H1 (cell line): ENCODE measurements at regions not wholly inside any gene's neighbourhood (a gene's known extent, or its start where the extent isn't known, plus 50 kb on each side); places are given as distances from the start of the nearest gene placed in this dataset.

Experiments
- CTCF ChIA-PET: fragments of 300-600 bp; sonication (Branson Sonifier 250); formaldehyde crosslinking; loops from one replicate; lab custom pipeline; 2021; ENCODE audit not compliant: partially characterized antibody; lab: Charles Lee
- POLR2A ChIA-PET: fragments of 300-600 bp; sonication (Branson Sonifier 250); formaldehyde crosslinking; loops from one replicate; lab custom pipeline; 2021; ENCODE audit warnings: inconsistent platforms; ENCODE audit not compliant: partially characterized antibody; lab: Charles Lee
- DNase-seq, 2 experiments: peaks; one replicate each; pipeline versions ENCODE4 v3.0.0 to v3.0.0-alpha.2; 2010 to 2022; ENCODE audit warnings: low spot score in 2 of 2, low read depth in 1 of 2, mixed read lengths in 1 of 2
- FAIRE-seq: peaks from 2 replicates; lab custom pipeline; 2011; peaks lifted over from hg19 to GRCh38; lab: Jason Lieb, UNC
- H2AFZ ChIP-seq: 2 replicates; pipeline ENCODE4 v1.8.1; 2012; ENCODE audit warnings: low read length, inconsistent platforms
- H2AK5ac ChIP-seq: 2 replicates; pipeline ENCODE4 v1.6.1; 2013; ENCODE audit warnings: low read depth, low read length
- H2BK120ac ChIP-seq: replicated peaks from 2 replicates; pipeline ENCODE3; 2013; ENCODE audit warnings: low read depth, low read length, inconsistent platforms
- H2BK12ac ChIP-seq: 2 replicates; pipeline ENCODE4 v1.6.1; 2013; ENCODE audit warnings: low read depth, low read length
- H2BK15ac ChIP-seq: 2 replicates; pipeline ENCODE4 v1.6.1; 2013; ENCODE audit warnings: low read length
- H2BK20ac ChIP-seq: 2 replicates; pipeline ENCODE4 v1.6.1; 2013; ENCODE audit warnings: low read length
- H2BK5ac ChIP-seq: 2 replicates; pipeline ENCODE4 v1.6.1; 2013; ENCODE audit warnings: low read depth, low read length
- H3K14ac ChIP-seq: 2 replicates; pipeline ENCODE4 v1.6.1; 2013; ENCODE audit warnings: inconsistent platforms; ENCODE audit not compliant: insufficient read length
- H3K18ac ChIP-seq: 2 replicates; pipeline ENCODE4 v1.6.1; 2013; ENCODE audit warnings: low read length; ENCODE audit errors: extremely low read depth
- H3K23ac ChIP-seq: 2 replicates; pipeline ENCODE4 v1.6.1; 2013; ENCODE audit warnings: inconsistent platforms; ENCODE audit not compliant: insufficient read length
- H3K23me2 ChIP-seq: 2 replicates; pipeline ENCODE4 v1.6.1; 2013; ENCODE audit warnings: low read depth, low read length
- H3K27ac ChIP-seq: 2 replicates; pipeline ENCODE4 v1.6.1; 2011; ENCODE audit warnings: low read depth, low read length, inconsistent platforms
- H3K27me3 ChIP-seq, 4 experiments: replicated peaks in 1 of 4; 1 replicate in 1 of 4; 2 replicates in 3 of 4; pipeline versions ENCODE4 v1.6.1 to v1.8.1; 2011 to 2013; ENCODE audit warnings: low read length in 3 of 4, mild to moderate bottlenecking in 3 of 4, inconsistent platforms in 2 of 4, mixed read lengths in 2 of 4, moderate library complexity in 1 of 4; ENCODE audit not compliant: control insufficient read depth in 3 of 4, insufficient read depth in 3 of 4; ENCODE audit errors: extremely low read depth in 1 of 4
- H3K36me3 ChIP-seq, 4 experiments: 2 replicates each; pipeline versions ENCODE4 v1.6.1 to v1.8.1; 2011 to 2013; ENCODE audit warnings: mild to moderate bottlenecking in 4 of 4, low read length in 3 of 4, moderate library complexity in 2 of 4, control low read depth in 1 of 4, inconsistent platforms in 1 of 4; ENCODE audit not compliant: insufficient read depth in 4 of 4, control insufficient read depth in 2 of 4
- H3K4ac ChIP-seq: replicated peaks from 2 replicates; pipeline ENCODE3; 2013; ENCODE audit warnings: low read length, low read depth, mixed read lengths, inconsistent platforms; ENCODE audit not compliant: insufficient read length
- H3K4me1 ChIP-seq, 4 experiments: replicated peaks in 1 of 4; 1 replicate in 1 of 4; 2 replicates in 3 of 4; pipeline versions ENCODE4 v1.6.1 to v1.8.1; 2011 to 2013; ENCODE audit warnings: low read length in 3 of 4, inconsistent platforms in 2 of 4, mixed read lengths in 1 of 4; ENCODE audit not compliant: insufficient read depth in 4 of 4, control insufficient read depth in 3 of 4
- H3K4me2 ChIP-seq, 2 experiments: 2 replicates each; pipeline versions ENCODE4 v1.6.1 to v1.8.1; 2011 to 2013; ENCODE audit warnings: low read depth in 2 of 2, low read length in 2 of 2, control low read depth in 1 of 2, inconsistent platforms in 1 of 2, mild to moderate bottlenecking in 1 of 2; ENCODE audit not compliant: insufficient read depth in 1 of 2
- H3K4me3 ChIP-seq, 4 experiments: fragments of 200-600, 300-600 bp in 1 of 4; sonication (generic), shearing (Covaris generic), sonication (Bioruptor Twin) in 1 of 4; 2 replicates each; pipeline versions ENCODE4 v1.5.1 to v1.8.1; 2011 to 2016; ENCODE audit warnings: low read length in 4 of 4, low read depth in 3 of 4, control low read depth in 2 of 4, inconsistent platforms in 2 of 4, mild to moderate bottlenecking in 2 of 4, mixed read lengths in 1 of 4, moderate library complexity in 1 of 4; ENCODE audit not compliant: insufficient read depth in 2 of 4; ENCODE audit errors: extremely low read depth in 1 of 4
- H3K56ac ChIP-seq: replicated peaks from 2 replicates; pipeline ENCODE3; 2013; ENCODE audit warnings: low read depth, mild to moderate bottlenecking, mixed read lengths, low read length, inconsistent platforms; ENCODE audit not compliant: insufficient read length
- H3K79me1 ChIP-seq: 2 replicates; pipeline ENCODE4 v1.6.1; 2013; ENCODE audit warnings: low read depth, low read length, control low read depth
- H3K79me2 ChIP-seq, 2 experiments: 2 replicates each; pipeline versions ENCODE4 v1.6.1 to v1.8.1; 2012 to 2013; ENCODE audit warnings: low read length in 2 of 2, mild to moderate bottlenecking in 2 of 2, inconsistent platforms in 1 of 2; ENCODE audit not compliant: insufficient read depth in 2 of 2, control insufficient read depth in 1 of 2
- H3K9ac ChIP-seq, 4 experiments: replicated peaks in 1 of 4; 1 replicate in 1 of 4; 2 replicates in 3 of 4; pipeline versions ENCODE4 v1.6.1 to v1.8.1; 2011 to 2013; ENCODE audit warnings: low read depth in 3 of 4, low read length in 3 of 4, control low read depth in 2 of 4, mild to moderate bottlenecking in 2 of 4, moderate library complexity in 2 of 4, inconsistent platforms in 1 of 4; ENCODE audit errors: extremely low read depth in 1 of 4
- H3K9me3 ChIP-seq, 2 experiments: 2 replicates each; pipeline versions ENCODE4 v1.6.1 to v1.8.1; 2012 to 2013; ENCODE audit warnings: mild to moderate bottlenecking in 2 of 2, moderate library complexity in 2 of 2, control low read depth in 1 of 2, inconsistent platforms in 1 of 2, low read depth in 1 of 2, low read length in 1 of 2, mixed read lengths in 1 of 2; ENCODE audit not compliant: insufficient read depth in 2 of 2
- H4K20me1 ChIP-seq, 2 experiments: replicated peaks in 1 of 2; 2 replicates each; pipeline versions ENCODE3 to v1.8.1; 2011 to 2013; ENCODE audit warnings: inconsistent platforms in 2 of 2, low read length in 2 of 2, mild to moderate bottlenecking in 1 of 2; ENCODE audit not compliant: insufficient read depth in 2 of 2, control insufficient read depth in 1 of 2
- H4K5ac ChIP-seq: 2 replicates; pipeline ENCODE4 v1.6.1; 2013; ENCODE audit warnings: low read length, low read depth, mixed read lengths, inconsistent platforms; ENCODE audit not compliant: insufficient read length
- H4K8ac ChIP-seq: 2 replicates; pipeline ENCODE4 v1.8.0; 2013; ENCODE audit warnings: mild to moderate bottlenecking, moderate library complexity, low read length, inconsistent platforms; ENCODE audit not compliant: insufficient read depth; ENCODE audit errors: extremely low read depth
- H4K91ac ChIP-seq: replicated peaks from 2 replicates; pipeline ENCODE3; 2013; ENCODE audit warnings: low read length, mixed read lengths, inconsistent platforms; ENCODE audit not compliant: insufficient read length
- CBX5 ChIP-seq: fragments of 300-800, 300-1000 bp; sonication (generic); IDR thresholded peaks from 2 replicates; pipeline ENCODE4 v1.7.1; 2016; ENCODE audit warnings: antibody characterized with exemption, low read length, low read depth
- EGR1 ChIP-seq: IDR thresholded peaks from 2 replicates; pipeline ENCODE4 v1.6.1; 2011; ENCODE audit warnings: low read depth, low read length, borderline replicate concordance
- FOSL1 ChIP-seq: IDR thresholded peaks from 2 replicates; pipeline ENCODE4 v1.6.1; 2011; ENCODE audit warnings: mild to moderate bottlenecking, low read depth, low read length, moderate library complexity; ENCODE audit not compliant: insufficient read depth
- GABPA ChIP-seq: IDR thresholded peaks from 2 replicates; pipeline ENCODE4 v1.6.1; 2011; ENCODE audit warnings: mild to moderate bottlenecking, low read length, moderate library complexity, borderline replicate concordance; ENCODE audit not compliant: insufficient read depth
- GTF2F1 ChIP-seq: IDR thresholded peaks from 2 replicates; pipeline ENCODE4 v1.6.1; 2012; ENCODE audit warnings: low read depth, low read length, improper control_type of control experiment, borderline replicate concordance
- HDAC2 ChIP-seq, 2 experiments: fragments of 300-600 bp in 1 of 2; sonication (generic) in 1 of 2; IDR thresholded peaks; 2 replicates each; pipeline ENCODE4 v1.6.1; 2011 to 2012; ENCODE audit warnings: low read depth in 2 of 2, low read length in 2 of 2, mild to moderate bottlenecking in 2 of 2, moderate library complexity in 2 of 2, borderline replicate concordance in 1 of 2, inconsistent platforms in 1 of 2
- NRF1 ChIP-seq: IDR thresholded peaks from 2 replicates; pipeline ENCODE4 v1.6.1; 2011; ENCODE audit warnings: mild to moderate bottlenecking, low read depth, low read length, improper control_type of control experiment
- SP2 ChIP-seq: IDR thresholded peaks from 2 replicates; pipeline ENCODE4 v1.6.1; 2012; ENCODE audit warnings: mild to moderate bottlenecking, low read length, inconsistent platforms
- SP4 ChIP-seq: IDR thresholded peaks from 2 replicates; pipeline ENCODE4 v1.6.1; 2012; ENCODE audit warnings: low read length, inconsistent platforms
- SRF ChIP-seq: IDR thresholded peaks from 2 replicates; pipeline ENCODE4 v1.6.1; 2011; ENCODE audit warnings: mild to moderate bottlenecking, low read depth, low read length, moderate library complexity
- YY1 ChIP-seq: IDR thresholded peaks from 2 replicates; pipeline ENCODE4 v1.6.1; 2011; ENCODE audit warnings: low read depth, mild to moderate bottlenecking, low read length
- WGBS, 2 experiments: shearing (Covaris generic) in 1 of 2; methylation state at CpG; one replicate each; pipeline versions ENCODE4 v1.1.6 to v1.1.7; 2013 to 2015; ENCODE audit warnings: low lambda C conversion rate in 2 of 2, mixed read lengths in 2 of 2, inconsistent platforms in 1 of 2, low coverage in 1 of 2, missing lambda C conversion rate in 1 of 2; ENCODE audit not compliant: insufficient replicate concordance in 2 of 2, insufficient coverage in 1 of 2, insufficient read length in 1 of 2; ENCODE audit errors: extremely low coverage in 1 of 2, missing lambda C conversion rate in 1 of 2; 5-methylcytosine and 5-hydroxymethylcytosine counted together

DNA sequence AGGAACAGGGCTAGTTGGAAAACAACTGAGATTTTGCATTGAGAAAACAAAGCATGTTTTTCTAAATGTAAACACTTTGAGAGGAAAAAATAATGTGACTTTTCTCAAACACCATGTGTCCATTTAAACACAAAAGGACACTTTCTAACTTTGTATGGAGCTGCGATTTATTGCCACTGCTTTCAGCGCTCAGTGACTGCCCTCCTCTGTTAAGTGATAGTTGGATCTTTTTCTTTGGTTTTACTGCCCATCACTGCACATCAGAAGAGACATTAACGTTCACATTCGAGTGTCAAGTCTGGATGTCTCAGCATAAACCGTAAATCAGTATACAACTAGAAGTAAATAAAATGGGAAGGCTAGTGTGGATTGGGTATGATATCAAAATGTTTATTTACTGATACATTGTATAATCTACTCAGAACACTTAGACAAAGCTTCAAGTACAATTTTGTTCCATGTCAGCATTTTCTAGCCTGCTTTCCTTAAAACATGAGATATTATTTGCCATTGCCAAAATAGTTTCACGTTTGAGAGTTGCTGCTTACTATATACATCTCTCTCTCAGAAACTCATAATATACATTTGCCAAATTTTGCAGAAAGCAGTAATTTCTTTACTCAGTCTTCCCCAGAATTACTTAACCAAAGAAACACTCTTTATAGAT is 237.6 kb downstream of the IKZF2 start:
- H3K18ac ChIP-seq, result no peak overlapping the region
- H3K4me1 ChIP-seq, result peaks cover 3 to 16% (median 6%) of the 10 kb centered on the region in 4 experiments; a peak in 5 of 7 replicates
- H4K5ac ChIP-seq, result no peak overlapping the region
- H4K91ac ChIP-seq, result no peak overlapping the region
- H2BK5ac ChIP-seq, result no peak overlapping the region
- H3K23me2 ChIP-seq, result no peaks in the 10 kb centered on the region
- no peak overlapping the region for H3K4me2 ChIP-seq
- H3K14ac ChIP-seq, result no peak overlapping the region
- H3K56ac ChIP-seq, result no peak overlapping the region
- no peak overlapping the region for H3K27ac ChIP-seq
- ChIA-PET POLR2A (no interaction called here), CTCF (interaction anchor here (0.6 to 2.0 kb wide), 2 partner anchors 21 to 222 kb away, joined by 3 to 5 read pairs; no protein-coding TSS in a partner anchor)
- no peak overlapping the region for H2BK20ac ChIP-seq
- no peak for FAIRE-seq
- no peak for TF ChIP-seq SP2
- no peak for TF ChIP-seq SP4
- no peak for TF ChIP-seq GABPA
- no peak for TF ChIP-seq YY1
- no peak for TF ChIP-seq SRF
- no peak for TF ChIP-seq CBX5
- no peak for TF ChIP-seq FOSL1
- TF ChIP-seq GTF2F1, result no peak
- no peak for TF ChIP-seq HDAC2 (IDR thresholded peaks at IDR 0.05; ENCODE audit: borderline replicate concordance in 1 of 2, low read depth in 2 of 2, low read length in 2 of 2)
- no peak for TF ChIP-seq NRF1
- TF ChIP-seq EGR1, result no peak
- H3K4me3 ChIP-seq, result no peak overlapping the region
- H2BK15ac ChIP-seq, result no peak overlapping the region
- H3K79me2 ChIP-seq, result no peaks in the 10 kb centered on the region
- no peaks in the 10 kb centered on the region for H3K79me1 ChIP-seq
- no peak overlapping the region for H2BK12ac ChIP-seq
- H3K9ac ChIP-seq, result no peak overlapping the region
- no peak overlapping the region for H3K4ac ChIP-seq
- H3K36me3 ChIP-seq, result no peaks in the 10 kb centered on the region
- DNase-seq, result no peak
- no peak overlapping the region for H3K23ac ChIP-seq
- no peak overlapping the region for H2AFZ ChIP-seq
- no peak overlapping the region for H2AK5ac ChIP-seq
- H3K9me3 ChIP-seq, result no peaks in the 10 kb centered on the region
- H4K20me1 ChIP-seq, result no peaks in the 10 kb centered on the region
- WGBS, 2 experiments, result 89% methylated on average over 6 of the region's 6 CpGs; no CpG with 5 or more reads in 1 of the 2 experiments
- no peak overlapping the region for H2BK120ac ChIP-seq
- no peak overlapping the region for H4K8ac ChIP-seq
- no peaks in the 10 kb centered on the region for H3K27me3 ChIP-seq
